RWPE2 (cell line): ENCODE measurements at regions not wholly inside any gene's neighbourhood (a gene's known extent, or its start where the extent isn't known, plus 50 kb on each side); places are given as distances from the start of the nearest gene placed in this dataset.

ENCODE experiments used
- ATAC-seq: fragments of 200-7000 bp; cut with Tn5 transposase; 3 replicates; pipeline ENCODE4 v1.9.1; 2021; ENCODE audit warnings: low read depth
- DNase-seq: peaks from one replicate; pipeline ENCODE4 v3.0.0-alpha.2; 2020; ENCODE audit warnings: low spot score
- H3K27ac ChIP-seq: fragments of 450-650 bp; 2 replicates; pipeline ENCODE4 v1.5.1; 2017; ENCODE audit warnings: mild to moderate bottlenecking; ENCODE audit not compliant: poor library complexity, severe bottlenecking
- H3K27me3 ChIP-seq: fragments of 250-450 bp; sonication (Bioruptor Pico); 2 replicates; pipeline ENCODE4 v1.5.1; 2021; ENCODE audit warnings: mild to moderate bottlenecking, moderate library complexity; ENCODE audit not compliant: insufficient read depth, poor library complexity, severe bottlenecking
- H3K36me3 ChIP-seq: fragments of 250-450 bp; sonication (Bioruptor Pico); 2 replicates; pipeline ENCODE4 v1.5.1; 2020; ENCODE audit warnings: low read depth, mild to moderate bottlenecking, moderate library complexity
- H3K4me1 ChIP-seq: fragments of 250-450 bp; sonication (Bioruptor Pico); 2 replicates; pipeline ENCODE4 v1.5.1; 2021; ENCODE audit warnings: mild to moderate bottlenecking, moderate library complexity; ENCODE audit not compliant: insufficient read depth, poor library complexity, severe bottlenecking
- H3K4me3 ChIP-seq: fragments of 250-450 bp; sonication (Bioruptor Pico); 2 replicates; pipeline ENCODE4 v1.5.1; 2021; ENCODE audit warnings: mild to moderate bottlenecking, moderate library complexity; ENCODE audit not compliant: severe bottlenecking
- H3K9me3 ChIP-seq: fragments of 250-450 bp; sonication (Bioruptor Pico); 2 replicates; pipeline ENCODE4 v1.5.1; 2021; ENCODE audit warnings: mild to moderate bottlenecking, moderate library complexity; ENCODE audit not compliant: severe bottlenecking
- TF ChIP-seq, protein P1 (sequence below): fragments of 450-650 bp; IDR thresholded peaks from one replicate; pipeline ENCODE4 v1.5.1; 2017; ENCODE audit warnings: mild to moderate bottlenecking, moderate library complexity; ENCODE audit not compliant: poor library complexity, severe bottlenecking

DNA sequence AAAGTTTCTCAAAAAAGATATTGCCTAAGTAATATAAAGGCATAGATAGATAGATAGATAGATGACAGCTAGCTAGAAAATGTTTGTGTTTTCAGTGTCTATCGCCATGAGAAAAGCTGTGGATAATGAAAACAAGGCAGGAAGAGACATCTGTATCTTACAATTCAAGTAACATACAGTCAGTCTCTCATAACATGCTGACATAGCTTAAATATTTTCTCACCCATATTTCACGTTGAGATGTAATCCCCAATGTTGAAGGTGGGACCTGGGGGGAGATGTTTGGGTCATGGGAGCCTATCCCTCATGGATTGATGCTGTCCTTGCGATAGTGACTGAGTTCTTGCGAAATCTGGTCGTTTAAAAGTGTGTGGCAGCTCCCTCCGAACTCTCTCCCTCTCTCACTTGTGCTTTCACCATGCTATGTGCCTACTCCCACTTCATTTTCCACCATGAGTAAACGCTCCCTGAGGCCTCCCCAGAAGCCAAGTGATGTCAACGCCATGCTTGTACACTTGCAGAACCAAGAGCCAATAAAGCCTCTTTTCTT is 856.8 kb upstream of the ADAMTS5 start:
- TF ChIP-seq, protein P1, sequence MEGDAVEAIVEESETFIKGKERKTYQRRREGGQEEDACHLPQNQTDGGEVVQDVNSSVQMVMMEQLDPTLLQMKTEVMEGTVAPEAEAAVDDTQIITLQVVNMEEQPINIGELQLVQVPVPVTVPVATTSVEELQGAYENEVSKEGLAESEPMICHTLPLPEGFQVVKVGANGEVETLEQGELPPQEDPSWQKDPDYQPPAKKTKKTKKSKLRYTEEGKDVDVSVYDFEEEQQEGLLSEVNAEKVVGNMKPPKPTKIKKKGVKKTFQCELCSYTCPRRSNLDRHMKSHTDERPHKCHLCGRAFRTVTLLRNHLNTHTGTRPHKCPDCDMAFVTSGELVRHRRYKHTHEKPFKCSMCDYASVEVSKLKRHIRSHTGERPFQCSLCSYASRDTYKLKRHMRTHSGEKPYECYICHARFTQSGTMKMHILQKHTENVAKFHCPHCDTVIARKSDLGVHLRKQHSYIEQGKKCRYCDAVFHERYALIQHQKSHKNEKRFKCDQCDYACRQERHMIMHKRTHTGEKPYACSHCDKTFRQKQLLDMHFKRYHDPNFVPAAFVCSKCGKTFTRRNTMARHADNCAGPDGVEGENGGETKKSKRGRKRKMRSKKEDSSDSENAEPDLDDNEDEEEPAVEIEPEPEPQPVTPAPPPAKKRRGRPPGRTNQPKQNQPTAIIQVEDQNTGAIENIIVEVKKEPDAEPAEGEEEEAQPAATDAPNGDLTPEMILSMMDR = no peak
- no peaks in the 10 kb centered on the region for H3K27me3 ChIP-seq
- H3K4me3 ChIP-seq = no peak overlapping the region
- H3K36me3 ChIP-seq = no peaks in the 10 kb centered on the region
- H3K4me1 ChIP-seq = peaks cover 11% of the 10 kb centered on the region
- H3K9me3 ChIP-seq = no peaks in the 10 kb centered on the region
- ATAC-seq (no peak), DNase-seq (no peak)
- H3K27ac ChIP-seq = no peak overlapping the region

DNA sequence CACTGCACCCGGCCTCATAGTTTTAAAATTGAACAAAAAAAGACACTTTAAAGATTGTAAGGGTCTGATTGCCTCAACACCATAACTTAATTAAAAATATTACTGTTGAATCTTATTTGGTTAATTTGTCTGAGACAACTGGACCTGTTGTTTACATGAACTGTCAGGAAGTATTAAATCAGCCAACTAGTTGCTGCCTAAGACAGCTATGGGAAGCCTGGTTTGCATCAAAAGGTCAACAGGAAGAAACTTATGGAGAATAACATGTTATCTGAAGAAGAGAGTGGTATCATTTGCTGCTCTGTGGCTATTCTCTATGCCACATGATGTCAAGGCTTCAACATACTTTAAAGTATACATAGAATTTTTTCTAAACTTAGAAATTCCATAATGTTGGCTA is 853.5 kb upstream of the ADAMTS5 start:
- H3K36me3 ChIP-seq = no peaks in the 10 kb centered on the region
- TF ChIP-seq, protein P1 = no peak
- no peaks in the 10 kb centered on the region for H3K9me3 ChIP-seq
- no peak overlapping the region for H3K4me3 ChIP-seq
- ATAC-seq = no peak
- no peak for DNase-seq
- no peak overlapping the region for H3K27ac ChIP-seq
- H3K4me1 ChIP-seq = peaks cover 13% of the 10 kb centered on the region
- H3K27me3 ChIP-seq = no peaks in the 10 kb centered on the region

DNA sequence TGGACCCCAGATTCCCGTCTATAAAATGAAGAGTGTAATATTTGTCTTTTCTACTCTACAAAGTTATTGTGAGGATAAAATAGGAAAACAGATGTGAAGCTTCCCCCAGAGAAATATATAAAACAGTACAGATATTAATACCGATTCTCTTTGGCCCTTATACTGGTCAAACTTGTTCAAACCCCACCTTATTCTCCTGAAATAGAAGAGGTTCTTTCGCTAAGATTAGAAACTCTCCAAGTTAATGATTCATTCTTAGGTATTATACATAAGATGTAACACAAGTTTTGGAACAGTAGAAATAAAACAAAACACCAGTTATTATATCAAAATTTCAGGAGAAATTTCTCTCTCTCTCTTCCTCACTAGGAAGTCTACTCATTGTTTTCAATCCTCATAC is 852.4 kb upstream of the ADAMTS5 start:
- Histone ChIP-seq H3K9me3 (no peaks in the 10 kb centered on the region), H3K36me3 (no peaks in the 10 kb centered on the region), H3K27me3 (no peaks in the 10 kb centered on the region), H3K4me1 (peaks cover 13% of the 10 kb centered on the region), H3K4me3 (no peak overlapping the region), H3K27ac (no peak overlapping the region)
- no peak for ATAC-seq
- no peak for DNase-seq
- TF ChIP-seq, protein P1 = no peak

DNA sequence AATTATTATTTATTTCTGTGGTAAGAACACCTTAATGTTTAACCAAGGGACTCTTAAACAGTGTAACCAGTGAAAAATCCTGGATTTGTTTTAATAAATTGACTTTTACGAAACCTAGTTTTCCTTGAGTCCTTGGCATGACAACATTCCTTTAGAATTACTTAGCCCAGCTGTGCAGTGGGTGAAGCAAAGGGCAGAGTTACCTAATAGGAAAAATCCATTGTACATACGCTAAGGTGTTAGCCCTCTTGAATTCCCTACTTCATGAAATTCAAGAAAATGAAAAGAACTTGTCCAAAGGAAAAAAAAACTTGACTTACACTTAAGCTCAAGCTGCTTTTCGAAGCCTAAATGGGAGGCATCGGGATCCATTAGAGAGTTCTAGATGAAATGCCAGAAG is 852.0 kb upstream of the ADAMTS5 start:
- TF ChIP-seq, protein P1 = no peak
- peak; percentile 93 for ATAC-seq

DNA sequence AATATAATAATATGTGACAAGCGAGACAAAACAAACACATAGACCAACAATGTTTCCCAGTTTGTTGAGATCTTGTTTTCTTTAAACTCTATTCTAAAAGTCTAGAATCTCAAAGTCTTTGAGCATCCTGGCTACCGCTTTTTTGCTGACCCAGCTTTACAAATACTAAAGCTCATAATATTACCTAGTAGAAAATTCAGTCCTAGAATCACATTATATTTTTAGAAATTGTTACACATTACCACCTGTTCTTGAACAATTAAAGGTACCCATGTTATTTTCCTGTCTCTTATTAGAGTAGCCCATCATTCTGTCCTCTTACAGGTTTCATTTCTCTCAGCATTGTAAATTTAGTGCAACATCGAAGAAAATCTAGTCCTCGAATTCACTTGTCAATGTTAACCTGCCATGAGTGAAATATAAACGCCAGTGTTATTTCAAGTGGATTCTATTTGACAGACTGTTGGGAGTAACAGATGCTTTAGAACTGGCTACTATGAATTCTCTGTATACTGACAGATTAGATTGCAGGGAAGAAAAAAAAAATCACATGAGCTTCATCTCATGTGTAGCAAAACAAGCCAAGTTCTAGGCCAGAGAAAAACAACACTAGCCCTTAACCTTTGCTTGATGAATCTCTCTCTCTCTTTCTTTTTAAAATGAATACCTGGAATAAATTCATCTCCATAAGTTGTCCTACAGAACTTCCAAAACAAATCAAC is 851.2 kb upstream of the ADAMTS5 start:
- TF ChIP-seq, protein P1 = no peak
- DNase-seq = no peak

More for the DNA sequence above, 852.0 kb upstream of the ADAMTS5 start:
- Histone ChIP-seq H3K36me3 (no peaks in the 10 kb centered on the region), H3K9me3 (no peaks in the 10 kb centered on the region), H3K27ac (no peak overlapping the region), H3K27me3 (no peaks in the 10 kb centered on the region), H3K4me1 (peaks cover 13% of the 10 kb centered on the region), H3K4me3 (no peak overlapping the region)
- DNase-seq = no peak

More for the DNA sequence above, 851.2 kb upstream of the ADAMTS5 start:
- Histone ChIP-seq H3K36me3 (no peaks in the 10 kb centered on the region), H3K9me3 (no peaks in the 10 kb centered on the region), H3K27ac (no peak overlapping the region), H3K27me3 (no peaks in the 10 kb centered on the region), H3K4me1 (peaks cover 13% of the 10 kb centered on the region), H3K4me3 (no peak overlapping the region)
- ATAC-seq = no peak
